Muscle of back (tissue), 3 donors: ENCODE measurements at regions not wholly inside any gene's neighbourhood (a gene's known extent, or its start where the extent isn't known, plus 50 kb on each side); places are given as distances from the start of the nearest gene placed in this dataset.
"Not testable (repeated sequence)": the region's sequence is repeated elsewhere in the genome, so short reads cannot be mapped to it uniquely, and the experiment has no call there.

Experiments used
- DNase-seq, 3 donors: peaks; one replicate each; pipeline versions ENCODE4 v3.0.0 to v3.0.0-alpha.2; 2013

DNA sequence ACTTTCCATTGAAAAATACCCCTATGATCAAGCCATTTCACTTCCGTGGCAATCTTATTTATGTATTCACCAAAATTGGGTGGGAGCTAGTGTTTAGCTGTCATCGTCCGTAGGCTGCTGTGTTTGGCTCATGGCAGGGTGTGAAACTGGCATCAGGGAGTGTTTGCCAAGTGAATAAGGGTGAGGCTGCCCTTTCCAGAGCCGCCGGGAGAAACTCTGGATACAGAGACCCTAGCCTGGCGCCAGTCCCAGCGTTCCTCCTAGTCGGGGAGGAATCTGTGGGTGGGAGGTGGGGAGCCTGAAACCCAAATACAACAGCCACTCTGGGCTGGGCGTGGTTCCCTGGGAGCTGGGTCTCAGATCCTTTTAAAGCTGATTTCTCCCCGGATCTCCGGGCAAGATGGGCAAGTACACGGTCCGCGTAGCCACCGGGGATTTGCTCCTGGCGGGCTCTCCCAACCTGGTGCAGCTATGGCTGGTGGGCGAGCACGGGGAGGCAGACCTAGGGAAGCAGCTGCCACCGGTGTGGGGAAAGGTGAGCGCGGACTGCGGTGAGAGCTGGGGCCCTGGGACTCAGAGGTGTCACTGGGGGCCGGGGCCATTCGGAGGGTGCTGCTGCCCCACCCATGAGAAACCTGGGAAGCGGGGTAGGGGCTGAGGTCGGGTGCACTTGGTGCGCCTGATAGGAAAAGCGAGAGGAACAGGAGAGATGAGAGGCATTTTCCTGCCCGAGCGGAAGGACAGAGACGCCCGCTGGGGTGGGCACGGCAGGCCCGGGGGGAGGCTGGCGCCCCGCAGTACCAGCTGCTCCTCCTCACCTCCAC, 62.1 kb upstream of the TEKT1 start:
- no peak for DNase-seq

DNA sequence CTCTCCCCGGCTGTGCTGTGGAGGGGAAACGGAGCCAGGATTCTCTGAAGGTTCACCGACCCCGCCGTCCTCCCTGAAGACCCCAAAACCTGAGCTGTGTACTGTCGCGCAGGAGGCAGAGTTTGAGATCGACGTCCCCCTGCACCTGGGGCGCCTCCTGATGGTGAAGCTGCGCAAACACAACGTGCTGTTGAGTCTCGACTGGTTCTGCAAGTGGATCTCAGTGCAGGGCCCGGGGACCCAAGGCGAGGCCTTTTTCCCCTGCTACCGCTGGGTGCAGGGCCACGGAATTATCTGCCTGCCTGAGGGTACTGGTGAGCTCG, 62.6 kb upstream of the TEKT1 start:
- peak in 2 of 3 donors; percentile 9 to 10 for DNase-seq

GRCh38 chr17:6901086-6901485, 69.6 kb upstream of the TEKT1 start:
- no peak for DNase-seq

GRCh38 chr17:6903326-6903900, 71.9 kb upstream of the TEKT1 start:
- no peak for DNase-seq

GRCh38 chr17:6908807-6909206, 77.3 kb upstream of the TEKT1 start:
- no peak for DNase-seq

DNA sequence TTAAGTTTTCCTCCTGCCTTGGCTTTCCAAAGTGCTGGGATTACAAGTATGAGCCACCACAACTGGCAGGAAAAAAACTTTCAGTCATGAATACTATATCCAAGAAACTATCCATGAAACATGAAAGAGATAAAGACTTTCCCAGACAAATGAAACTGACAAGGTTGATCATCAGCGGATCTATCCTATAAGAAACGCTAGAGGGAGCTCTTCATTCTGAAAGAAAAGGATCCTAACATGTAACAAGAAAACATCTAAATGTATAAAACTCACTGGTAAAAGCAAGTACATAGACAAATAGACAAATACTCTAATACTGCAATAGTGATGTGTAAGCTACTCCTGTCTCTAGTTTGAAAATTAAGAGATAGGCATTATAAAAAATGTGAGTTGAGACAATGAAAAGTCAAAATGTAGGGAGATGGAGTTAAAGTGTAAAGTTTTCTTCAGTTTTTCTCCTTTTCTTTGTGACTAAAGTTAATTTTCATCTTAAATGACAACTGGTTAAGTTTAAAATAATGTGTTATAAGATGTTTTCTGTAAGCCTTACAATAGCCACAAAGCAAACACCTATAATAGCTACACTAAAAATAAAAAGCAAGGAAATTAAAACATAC, 79.6 kb upstream of the TEKT1 start:
- peak; percentile 13 to 39 (median 13) for DNase-seq

DNA sequence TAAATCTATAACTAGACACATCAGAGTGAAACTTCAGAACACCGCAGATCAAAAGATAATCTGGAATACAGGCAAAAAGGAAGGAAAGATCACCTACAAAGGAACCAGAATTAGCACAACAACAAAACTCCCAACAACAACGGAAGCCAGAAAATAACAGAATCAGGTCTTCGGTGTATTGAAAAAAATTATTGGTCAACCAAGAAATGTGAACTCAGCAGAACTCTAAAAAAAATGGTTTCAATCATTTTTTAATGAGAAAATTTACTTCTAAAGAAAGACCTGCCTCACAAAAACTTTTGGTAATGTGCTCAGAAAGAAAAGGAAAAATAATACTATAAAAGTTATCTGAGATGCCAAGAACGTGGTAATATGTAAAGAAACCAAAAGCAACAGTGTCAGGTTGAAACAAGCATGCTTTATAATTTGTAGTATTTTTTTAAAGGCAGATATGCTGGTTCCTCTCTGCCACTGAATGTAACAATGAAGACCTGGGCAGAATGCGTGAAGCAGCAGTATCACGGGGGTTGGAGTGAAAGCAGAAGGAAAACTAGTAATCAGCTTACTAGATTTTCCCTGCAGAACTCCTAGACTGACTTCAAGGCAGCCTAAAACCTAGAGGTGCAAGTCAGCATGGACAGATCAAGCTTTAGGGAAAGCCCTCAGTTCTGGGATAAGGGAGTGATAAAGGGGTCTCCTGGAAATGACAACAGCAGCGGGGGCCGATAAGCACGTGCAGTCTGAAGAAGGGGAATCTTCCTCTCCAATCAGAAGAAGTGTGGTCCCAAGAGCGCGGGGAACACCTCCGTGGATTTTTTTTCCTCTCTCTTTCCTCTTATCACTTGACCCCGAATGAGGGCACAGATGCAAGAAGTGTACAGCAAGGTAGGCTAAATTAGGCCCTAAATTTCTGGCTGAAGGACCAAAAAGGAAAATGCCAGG, 80.9 kb upstream of the TEKT1 start:
- no peak for DNase-seq

DNA sequence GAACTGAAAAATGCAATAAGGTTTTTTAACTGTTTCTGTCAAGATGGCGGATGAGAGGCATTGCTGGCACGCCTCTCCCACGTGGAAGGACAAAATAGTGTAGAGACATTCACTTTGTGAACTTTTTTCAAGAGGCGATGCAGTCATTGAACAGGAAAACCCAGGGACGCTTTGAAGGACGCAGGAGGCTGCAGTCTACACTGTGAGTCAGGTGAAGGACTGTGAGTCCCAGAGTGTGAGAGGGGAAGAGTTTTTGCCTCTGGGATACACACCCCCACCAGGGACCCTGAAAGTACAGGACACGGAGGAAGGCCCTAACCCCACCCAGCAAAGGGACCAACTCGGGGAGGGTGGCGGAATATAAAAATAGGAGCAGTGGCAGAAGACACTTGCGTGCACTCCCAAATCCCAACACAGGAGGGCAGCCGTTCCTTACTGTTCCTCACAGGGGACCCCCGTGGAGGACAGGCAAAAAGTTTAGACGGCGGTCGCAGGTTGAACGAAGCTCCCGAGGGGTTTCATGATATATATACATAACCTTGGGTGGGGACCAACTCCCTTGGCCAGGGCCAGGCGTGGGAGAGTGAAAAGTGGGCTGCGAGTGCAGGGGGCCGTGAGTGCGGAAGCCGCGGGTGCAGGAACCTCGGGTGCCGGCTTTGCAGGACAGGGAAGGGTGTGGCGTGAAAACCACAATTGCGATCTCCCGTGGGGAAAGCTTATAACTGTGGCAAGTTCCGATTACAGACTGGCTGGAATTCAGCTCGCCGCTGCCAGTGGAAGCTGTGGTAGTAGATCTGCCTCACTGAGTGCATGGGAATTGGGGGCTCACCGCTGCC, 82.0 kb upstream of the ALOX12 start:
- DNase-seq, result peak; percentile 39 to 72 (median 55)

DNA sequence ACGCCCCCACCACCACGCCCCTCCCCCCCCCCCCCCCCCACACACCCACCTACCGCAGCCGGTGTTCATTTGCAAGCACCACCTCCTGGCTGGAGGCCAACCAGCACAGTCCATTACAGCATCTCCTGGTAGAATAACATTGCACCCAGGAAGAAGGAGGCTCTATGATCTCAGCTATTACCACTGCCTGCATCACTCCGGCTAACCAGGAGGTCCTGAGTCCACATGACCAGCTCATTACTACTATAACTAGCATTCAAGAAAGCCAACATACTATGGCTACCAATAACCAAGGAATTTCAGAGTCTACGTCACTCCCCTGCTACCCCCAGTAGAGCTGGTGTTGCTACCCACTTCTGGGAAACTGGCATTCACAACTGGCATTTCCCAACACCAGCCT, 81.1 kb upstream of the ALOX12 start:
- no peak for DNase-seq

DNA sequence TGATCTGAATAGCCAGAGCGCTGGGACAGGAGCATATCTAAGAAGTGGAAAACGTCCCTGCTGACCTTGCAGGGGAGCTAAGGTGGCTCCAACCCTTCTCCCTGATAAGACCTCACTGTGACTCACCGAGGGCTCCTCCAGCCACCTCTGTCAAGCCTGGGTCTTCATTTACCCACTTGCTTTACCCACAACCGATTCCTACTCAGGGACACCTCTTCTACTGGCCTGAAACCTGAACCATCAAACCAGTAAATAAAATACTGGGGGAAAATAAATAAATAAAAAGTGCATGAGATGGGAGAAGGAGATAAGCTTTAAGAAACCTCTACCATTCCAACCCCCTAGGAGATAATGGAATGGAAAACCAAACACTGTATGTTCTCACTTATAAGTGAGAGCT, 80.2 kb upstream of the ALOX12 start:
- DNase-seq, result no peak

DNA sequence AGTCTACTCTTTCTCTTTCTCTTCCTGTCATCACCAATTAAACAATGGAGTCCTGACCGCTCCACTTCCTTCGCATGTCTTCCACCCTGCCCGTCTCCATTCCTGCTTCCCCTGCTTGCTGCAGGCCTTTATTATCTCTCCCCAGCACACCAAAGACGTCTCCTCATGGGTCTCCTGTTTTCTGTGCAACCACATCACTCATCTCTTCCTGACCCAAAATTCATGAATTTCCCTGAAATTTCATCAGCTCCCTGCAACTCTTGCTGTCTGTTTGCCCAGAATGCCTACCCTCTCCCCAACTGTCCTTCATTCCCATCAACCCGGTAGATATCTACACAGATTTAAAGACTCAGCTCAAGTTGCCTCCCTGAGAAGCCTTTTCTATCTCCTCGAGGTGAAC, 76.7 kb upstream of the ALOX12 start:
- DNase-seq, result no peak

DNA sequence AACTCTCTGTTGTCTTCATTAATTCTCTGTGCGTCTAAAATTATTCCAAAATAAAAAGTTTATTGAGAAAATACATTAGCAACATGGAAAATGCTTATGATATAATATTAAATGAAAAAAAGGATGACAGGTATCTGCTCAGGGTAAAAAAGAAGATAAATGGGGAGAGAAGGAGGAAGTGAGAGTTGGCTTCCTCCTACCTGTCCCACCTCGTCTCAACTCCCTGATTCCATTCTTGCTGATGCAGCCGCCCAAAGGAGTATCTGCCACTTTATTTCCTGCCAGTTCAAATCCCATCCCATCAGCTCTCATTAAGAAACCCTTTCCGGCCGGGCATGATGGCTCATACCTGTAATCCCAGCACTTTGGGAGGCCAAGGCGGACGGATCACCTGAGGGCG, 72.5 kb upstream of the ALOX12 start:
- DNase-seq, result no peak

DNA sequence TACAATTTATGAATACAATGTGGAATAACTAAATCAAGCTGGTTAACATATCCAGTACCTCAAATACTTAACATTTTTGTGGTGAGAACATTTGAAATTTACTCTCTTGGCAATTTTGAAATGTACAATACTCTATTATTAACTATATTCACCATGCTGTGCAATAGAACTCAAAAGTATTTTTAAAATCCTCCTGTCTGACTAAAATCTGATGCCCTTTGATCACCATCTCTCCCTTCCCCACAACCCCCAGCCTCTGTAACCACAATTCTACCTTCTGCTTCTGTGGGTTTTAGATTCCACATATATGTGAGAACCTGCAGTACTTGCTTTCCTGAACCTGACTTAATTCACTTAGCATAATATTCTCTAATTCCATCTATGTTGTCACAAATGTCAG, 71.6 kb upstream of the ALOX12 start:
- no peak for DNase-seq

DNA sequence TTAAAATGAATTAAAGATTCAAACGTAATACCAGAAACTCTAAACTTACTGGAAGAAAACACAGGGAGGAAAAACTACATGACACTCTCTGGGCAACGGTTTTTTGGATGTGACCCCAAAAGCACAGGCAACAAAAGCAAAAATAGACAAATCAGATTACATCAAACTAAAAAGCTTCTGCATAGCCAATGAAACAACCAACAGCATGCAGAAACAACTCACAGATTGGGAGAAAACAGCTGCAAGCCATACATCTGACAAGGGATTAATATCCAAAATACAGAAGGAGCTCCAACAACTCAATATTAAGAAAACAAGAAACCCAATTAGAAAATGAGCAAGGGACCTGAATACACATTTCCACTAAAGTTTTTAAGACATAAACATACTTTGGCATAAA, 69.2 kb upstream of the ALOX12 start:
- no peak for DNase-seq

GRCh38 chr17:6927290-6928126, 68.3 kb upstream of the ALOX12 start:
- DNase-seq, result peak in 1 of 3 donors; percentile 39

DNA sequence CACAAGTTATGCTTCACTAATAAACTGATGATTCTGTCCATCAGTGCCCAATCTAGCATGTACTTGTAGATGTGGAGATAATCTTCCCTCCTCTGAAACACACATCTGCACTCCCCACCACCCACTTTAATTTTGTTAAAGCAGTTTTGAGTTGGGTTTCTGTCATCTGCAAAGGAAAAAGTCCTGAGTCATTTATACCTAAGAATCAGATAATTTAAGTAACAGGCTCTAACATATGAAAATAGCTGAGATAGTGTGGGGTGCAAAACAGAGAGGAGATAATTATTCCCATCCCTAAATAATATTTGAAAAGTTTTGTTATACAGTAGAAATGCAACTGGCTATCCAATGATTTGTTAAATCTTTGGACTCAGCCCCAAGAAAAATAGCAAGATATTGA, 67.7 kb upstream of the ALOX12 start:
- no peak for DNase-seq

GRCh38 chr17:6930749-6931148, 65.1 kb upstream of the ALOX12 start:
- DNase-seq, result no peak

DNA sequence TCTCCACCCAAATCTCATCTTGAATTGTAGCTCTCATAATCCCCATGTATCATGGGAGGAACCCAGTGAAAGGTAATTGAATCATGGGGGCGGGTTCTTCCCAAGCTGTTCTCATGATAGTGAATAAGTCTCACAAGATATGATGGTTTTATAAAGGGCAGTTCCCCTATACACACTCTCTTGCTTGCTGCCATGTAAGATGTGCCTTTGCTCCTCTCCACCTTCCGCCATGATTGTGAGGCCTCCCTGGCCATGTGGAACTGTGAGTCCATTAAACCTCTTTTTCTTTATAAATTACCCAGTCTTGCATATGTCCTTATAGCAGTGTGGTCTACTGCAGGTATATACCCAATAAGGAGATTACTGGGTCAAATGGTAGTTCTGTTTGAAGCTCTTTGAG, 61.3 kb upstream of the ALOX12 start:
- DNase-seq, result not testable (repeated sequence)

DNA sequence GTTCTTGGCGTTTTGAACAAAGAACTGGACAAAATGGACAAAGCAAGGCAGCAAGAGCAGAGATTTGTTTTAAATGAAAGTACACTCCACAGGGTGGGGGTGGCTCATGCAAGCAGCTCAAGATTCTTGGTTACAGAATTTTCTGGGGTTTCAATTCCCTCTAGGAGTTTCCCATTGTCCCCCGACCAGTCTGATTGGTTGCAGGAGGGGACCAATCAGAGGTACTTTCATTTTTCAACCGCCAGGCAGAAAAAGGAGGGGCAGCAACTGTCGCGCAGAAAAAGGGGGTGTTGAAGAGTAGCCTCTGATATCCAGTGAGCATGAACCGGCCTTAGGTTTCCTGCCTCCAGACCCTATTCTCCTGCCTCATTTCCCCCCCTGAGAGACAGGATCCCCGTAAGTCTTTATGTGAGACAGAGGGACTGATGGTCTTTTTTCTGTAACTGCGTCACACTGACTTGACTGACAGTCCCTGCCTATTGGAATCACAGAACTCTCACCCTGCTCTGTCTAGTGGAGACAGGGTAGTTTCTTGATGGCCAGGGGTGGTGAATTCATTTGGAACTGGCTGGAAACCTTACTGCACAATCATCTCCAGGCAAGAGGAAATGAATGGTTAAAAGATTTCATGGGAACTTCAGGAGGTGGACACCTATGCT, 59.4 kb upstream of the ALOX12 start:
- peak in 1 of 3 donors; percentile 26 for DNase-seq

- DNase-seq, result no peak
Measured at GRCh38 chr17:6938637-6939036, 57.2 kb upstream of the ALOX12 start.
